SK-N-SH (cell line): ENCODE measurements at regions not wholly inside any gene's neighbourhood (a gene's known extent, or its start where the extent isn't known, plus 50 kb on each side); places are given as distances from the start of the nearest gene placed in this dataset.

Source experiments
- CTCF ChIA-PET: fragments of 300-600, 350-600 bp; formaldehyde crosslinking; extraction: SDS; loops from one replicate; lab custom pipeline; 2021; lab: Yijun Ruan, JAX
- POLR2A ChIA-PET: fragments of 350-600 bp; sonication (Branson Sonifier 250); formaldehyde crosslinking; extraction: SDS; loops from one replicate; lab custom pipeline; 2020; ENCODE audit warnings: antibody characterized with exemption, inconsistent platforms; lab: Yijun Ruan, JAX
- DNase-seq: peaks from one replicate; pipeline ENCODE4 v3.0.0; 2012
- H2AFZ ChIP-seq: fragments of 200-600 bp; sonication (generic); 2 replicates; pipeline ENCODE4 v1.8.1; 2016; ENCODE audit warnings: antibody characterized with exemption, mild to moderate bottlenecking, low read depth
- H3F3A ChIP-seq: fragments of 200-600 bp; sonication (generic); replicated peaks from 2 replicates; pipeline ENCODE3; 2016; ENCODE audit warnings: antibody characterized with exemption, mild to moderate bottlenecking; ENCODE audit not compliant: insufficient read depth
- H3K27ac ChIP-seq, 2 experiments: fragments of 200-500 bp in 1 of 2; fragments of 200-600 bp in 1 of 2; sonication (Bioruptor generic) in 1 of 2; sonication (generic), shearing (Covaris generic) in 1 of 2; 2 replicates each; pipeline versions ENCODE4 v1.5.1 to v1.6.1; 2014 to 2016; ENCODE audit warnings: low read depth in 2 of 2, inconsistent platforms in 1 of 2, low read length in 1 of 2, mild to moderate bottlenecking in 1 of 2, mixed read lengths in 1 of 2
- H3K27me3 ChIP-seq: fragments of 200-600 bp; sonication (generic), shearing (Covaris generic); 2 replicates; pipeline ENCODE4 v1.6.1; 2016; ENCODE audit warnings: mixed run types; ENCODE audit not compliant: insufficient read depth
- H3K36me3 ChIP-seq, 2 experiments: fragments of 200-500 bp in 1 of 2; fragments of 200-600 bp in 1 of 2; sonication (Bioruptor generic) in 1 of 2; sonication (generic) in 1 of 2; replicated peaks in 1 of 2; 2 replicates each; pipeline versions ENCODE3 to v1.5.1; 2014 to 2016; ENCODE audit warnings: low read length in 1 of 2, mild to moderate bottlenecking in 1 of 2; ENCODE audit not compliant: insufficient read depth in 2 of 2, control insufficient read depth in 1 of 2
- H3K4me1 ChIP-seq, 2 experiments: fragments of 200-500 bp in 1 of 2; fragments of 200-600 bp in 1 of 2; sonication (Bioruptor generic) in 1 of 2; sonication (generic), shearing (Covaris generic) in 1 of 2; 2 replicates each; pipeline versions ENCODE4 v1.5.1 to v1.6.1; 2014 to 2016; ENCODE audit warnings: low read depth in 1 of 2, low read length in 1 of 2, mixed run types in 1 of 2; ENCODE audit not compliant: insufficient read depth in 2 of 2, control insufficient read depth in 1 of 2
- H3K4me2 ChIP-seq: fragments of 200-600 bp; sonication (generic), shearing (Covaris generic); 2 replicates; pipeline ENCODE4 v1.6.1; 2017; ENCODE audit warnings: mixed run types
- H3K4me3 ChIP-seq, 2 experiments: fragments of 200-500 bp in 1 of 2; fragments of 200-600 bp in 1 of 2; sonication (Bioruptor generic) in 1 of 2; sonication (generic), shearing (Covaris generic) in 1 of 2; 2 replicates each; pipeline versions ENCODE4 v1.5.1 to v1.8.1; 2014 to 2016; ENCODE audit warnings: low read depth in 2 of 2, inconsistent platforms in 1 of 2, low read length in 1 of 2, mild to moderate bottlenecking in 1 of 2, mixed read lengths in 1 of 2, moderate library complexity in 1 of 2
- H3K79me2 ChIP-seq: fragments of 200-600 bp; sonication (generic); 2 replicates; pipeline ENCODE4 v1.8.1; 2017; ENCODE audit warnings: mild to moderate bottlenecking; ENCODE audit not compliant: insufficient read depth
- H3K9ac ChIP-seq: fragments of 200-600 bp; sonication (generic); 2 replicates; pipeline ENCODE4 v1.6.1; 2017; ENCODE audit warnings: mixed run types
- H3K9me2 ChIP-seq: fragments of 200-600 bp; sonication (generic); 2 replicates; pipeline ENCODE4 v1.6.1; 2017; ENCODE audit warnings: mixed run types
- H3K9me3 ChIP-seq: fragments of 200-600 bp; sonication (generic); 2 replicates; pipeline ENCODE4 v1.6.1; 2017; ENCODE audit warnings: mixed run types, mild to moderate bottlenecking, moderate library complexity
- H4K20me1 ChIP-seq: fragments of 200-600 bp; sonication (generic); 2 replicates; pipeline ENCODE4 v1.6.1; 2017; ENCODE audit warnings: mild to moderate bottlenecking, mixed run types; ENCODE audit not compliant: insufficient read depth
- CHD2 ChIP-seq: fragments of 150-350 bp; IDR thresholded peaks from 2 replicates; pipeline ENCODE4 v1.6.1; 2018; ENCODE audit warnings: low read length; ENCODE audit not compliant: partially characterized antibody
- FOSL2 ChIP-seq: IDR thresholded peaks from 2 replicates; pipeline ENCODE4 v1.4.0; 2012; ENCODE audit warnings: low read depth, mild to moderate bottlenecking, moderate library complexity, borderline replicate concordance
- FOXM1 ChIP-seq: IDR thresholded peaks from 2 replicates; pipeline ENCODE4 v1.4.0; 2012; ENCODE audit warnings: low read depth, mild to moderate bottlenecking
- GABPA ChIP-seq: IDR thresholded peaks from 2 replicates; pipeline ENCODE4 v1.4.0; 2012; ENCODE audit warnings: low read depth, mild to moderate bottlenecking
- GATA2 ChIP-seq: sonication (generic); formaldehyde crosslinking; IDR thresholded peaks from 2 replicates; pipeline ENCODE4 v1.5.0; 2020; ENCODE audit warnings: mild to moderate bottlenecking, missing genetic modification reagents
- MAX ChIP-seq: IDR thresholded peaks from 2 replicates; pipeline ENCODE4 v1.4.0; 2012; ENCODE audit warnings: low read depth
- MXI1 ChIP-seq: IDR thresholded peaks from 2 replicates; pipeline ENCODE4 v1.6.1; 2012; ENCODE audit warnings: mild to moderate bottlenecking, low read depth, low read length, improper control_type of control experiment
- NFIC ChIP-seq: IDR thresholded peaks from 2 replicates; pipeline ENCODE4 v1.4.0; 2012; ENCODE audit warnings: borderline replicate concordance
- RAD21 ChIP-seq: IDR thresholded peaks from 2 replicates; pipeline ENCODE4 v1.6.1; 2012; ENCODE audit warnings: mild to moderate bottlenecking, low read length
- RXRA ChIP-seq: IDR thresholded peaks from 2 replicates; pipeline ENCODE4 v1.4.0; 2012; ENCODE audit warnings: low read depth, mild to moderate bottlenecking, borderline replicate concordance
- SIN3A ChIP-seq: IDR thresholded peaks from 2 replicates; pipeline ENCODE4 v1.6.1; 2012; ENCODE audit warnings: low read depth, mild to moderate bottlenecking, low read length, moderate library complexity, borderline replicate concordance
- SMC3 ChIP-seq: IDR thresholded peaks from 2 replicates; pipeline ENCODE4 v1.6.1; 2012; ENCODE audit warnings: low read depth, low read length, improper control_type of control experiment
- TEAD4 ChIP-seq: IDR thresholded peaks from 2 replicates; pipeline ENCODE4 v1.4.0; 2012; ENCODE audit warnings: mild to moderate bottlenecking, borderline replicate concordance; ENCODE audit not compliant: insufficient read depth
- YY1 ChIP-seq: IDR thresholded peaks from 2 replicates; pipeline ENCODE4 v1.4.0; 2012; ENCODE audit warnings: low read depth, mild to moderate bottlenecking
- WGBS: methylation state at CpG from one replicate; pipeline ENCODE4 v1.1.6; 2017; ENCODE audit warnings: low lambda C conversion rate; 5-methylcytosine and 5-hydroxymethylcytosine counted together
- TF ChIP-seq, protein P1 (sequence below): IDR thresholded peaks from 2 replicates; pipeline ENCODE4; 2012

- TF ChIP-seq FOXM1 = no peak
- no peak for TF ChIP-seq YY1
- no peak for TF ChIP-seq TEAD4
These were observed 161.3 kb downstream of the INO80D start (continued) for GRCh38 chr2:205924676-205925075.

- Histone ChIP-seq H4K20me1 (no peaks in the 10 kb centered on the region), H3K4me2 (no peak overlapping the region), H3K9me3 (no peaks in the 10 kb centered on the region), H3K36me3 (no peaks in the 10 kb centered on the region), H3K9ac (no peak overlapping the region), H3K9me2 (no peaks in the 10 kb centered on the region), H3K27me3 (peaks cover 8% of the 10 kb centered on the region; the same call in 1 of the 2 replicates), H3K4me3 (no peak overlapping the region), H3K4me1 (no peaks in the 10 kb centered on the region; a peak in 1 of 4 replicates), H2AFZ (no peak overlapping the region), H3F3A (no peaks in the 10 kb centered on the region), H3K79me2 (no peaks in the 10 kb centered on the region), H3K27ac (no peak overlapping the region)
- 78% methylated on average over 1 of the region's 1 CpG for WGBS
- ChIA-PET POLR2A (no interaction called here), CTCF (interaction anchor here (0.8 to 2.8 kb wide), 3 partner anchors 10 to 12 kb away, joined by 3 to 15 read pairs (median 4); no protein-coding TSS in a partner anchor)
- TF ChIP-seq GATA2 (CRISPR knock-in tag) (no peak), RAD21 (no peak), NFIC (no peak), FOSL2 (no peak), CHD2 (no peak), SMC3 (no peak)
- TF ChIP-seq, protein P1, sequence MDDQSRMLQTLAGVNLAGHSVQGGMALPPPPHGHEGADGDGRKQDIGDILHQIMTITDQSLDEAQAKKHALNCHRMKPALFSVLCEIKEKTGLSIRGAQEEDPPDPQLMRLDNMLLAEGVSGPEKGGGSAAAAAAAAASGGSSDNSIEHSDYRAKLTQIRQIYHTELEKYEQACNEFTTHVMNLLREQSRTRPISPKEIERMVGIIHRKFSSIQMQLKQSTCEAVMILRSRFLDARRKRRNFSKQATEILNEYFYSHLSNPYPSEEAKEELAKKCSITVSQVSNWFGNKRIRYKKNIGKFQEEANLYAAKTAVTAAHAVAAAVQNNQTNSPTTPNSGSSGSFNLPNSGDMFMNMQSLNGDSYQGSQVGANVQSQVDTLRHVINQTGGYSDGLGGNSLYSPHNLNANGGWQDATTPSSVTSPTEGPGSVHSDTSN = no peak
- DNase-seq = no peak
These were observed 170.8 kb downstream of the INO80D start for GRCh38 chr2:205915130-205915524.

DNA sequence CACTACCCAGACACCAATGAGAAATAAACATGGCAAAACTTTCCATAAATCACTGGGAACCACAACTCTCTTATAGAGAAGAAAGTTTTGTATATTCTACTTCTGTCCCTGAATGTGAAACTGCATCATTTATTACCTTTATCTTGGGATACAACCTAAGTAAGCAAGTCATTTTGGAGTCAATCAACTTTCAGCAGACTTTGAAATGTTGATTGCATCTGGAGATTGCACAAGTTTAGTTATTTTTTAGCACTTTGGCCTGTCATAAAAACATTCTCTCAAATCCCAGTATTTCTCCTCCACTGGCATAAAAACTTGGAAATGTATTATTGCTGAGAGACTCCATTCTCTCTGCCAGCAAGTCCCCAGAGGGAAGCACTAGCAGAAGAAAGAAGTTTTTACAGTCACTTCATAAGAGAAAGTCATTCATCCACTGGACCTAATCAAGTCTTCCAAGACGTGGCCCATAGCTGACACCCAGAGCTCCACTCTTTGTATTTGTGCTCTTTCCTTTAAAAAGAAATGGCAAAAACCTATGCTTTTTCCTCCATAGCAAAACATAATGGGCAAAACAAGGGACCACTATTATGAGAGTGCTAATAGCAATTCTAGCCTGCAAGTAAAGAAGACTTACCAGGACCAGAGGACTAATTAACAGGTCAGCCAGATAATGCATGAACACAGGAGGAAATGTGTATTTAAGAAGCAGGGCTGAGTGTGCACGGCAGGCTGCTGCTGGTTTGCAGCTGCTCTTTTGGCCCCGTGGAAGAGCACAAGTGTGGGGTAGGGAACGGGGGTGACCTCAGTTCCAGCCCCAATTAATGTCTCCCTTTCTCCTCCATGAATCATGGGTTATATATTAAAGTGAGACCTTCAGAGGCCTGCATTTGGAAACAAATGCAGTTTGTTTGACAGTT lies 171.5 kb downstream of the INO80D start:
- Histone ChIP-seq H3K4me1 (no peaks in the 10 kb centered on the region; a peak in 1 of 4 replicates), H3K9me3 (no peaks in the 10 kb centered on the region), H3K79me2 (no peaks in the 10 kb centered on the region), H3K27ac (no peak overlapping the region), H2AFZ (no peak overlapping the region), H3K4me2 (no peak overlapping the region), H3K27me3 (peaks cover 8% of the 10 kb centered on the region; the same call in 1 of the 2 replicates), H3F3A (no peaks in the 10 kb centered on the region), H3K4me3 (no peak overlapping the region), H3K36me3 (no peaks in the 10 kb centered on the region), H3K9me2 (no peaks in the 10 kb centered on the region), H4K20me1 (no peaks in the 10 kb centered on the region), H3K9ac (no peak overlapping the region)
- CTCF ChIA-PET = interaction anchor here (0.8 to 2.8 kb wide), 3 partner anchors 10 to 12 kb away, joined by 3 to 15 read pairs (median 4); no protein-coding TSS in a partner anchor
- 26% methylated on average over 4 of the region's 4 CpGs for WGBS
- POLR2A ChIA-PET = no interaction called here
- no peak for DNase-seq
- TF ChIP-seq SIN3A = no peak
- no peak for TF ChIP-seq MXI1
- no peak for TF ChIP-seq RXRA
- TF ChIP-seq NFIC = no peak
- no peak for TF ChIP-seq GABPA
- no peak for TF ChIP-seq MAX
